NCI-H226 (cell line): ENCODE measurements at regions not wholly inside any gene's neighbourhood (a gene's known extent, or its start where the extent isn't known, plus 50 kb on each side); places are given as distances from the start of the nearest gene placed in this dataset.
"Not testable (repeated sequence)": the region's sequence is repeated elsewhere in the genome, so short reads cannot be mapped to it uniquely, and the experiment has no call there.

Experiments
- DNase-seq: peaks from one replicate; pipeline ENCODE4 v3.0.0-alpha.2; 2015

DNA sequence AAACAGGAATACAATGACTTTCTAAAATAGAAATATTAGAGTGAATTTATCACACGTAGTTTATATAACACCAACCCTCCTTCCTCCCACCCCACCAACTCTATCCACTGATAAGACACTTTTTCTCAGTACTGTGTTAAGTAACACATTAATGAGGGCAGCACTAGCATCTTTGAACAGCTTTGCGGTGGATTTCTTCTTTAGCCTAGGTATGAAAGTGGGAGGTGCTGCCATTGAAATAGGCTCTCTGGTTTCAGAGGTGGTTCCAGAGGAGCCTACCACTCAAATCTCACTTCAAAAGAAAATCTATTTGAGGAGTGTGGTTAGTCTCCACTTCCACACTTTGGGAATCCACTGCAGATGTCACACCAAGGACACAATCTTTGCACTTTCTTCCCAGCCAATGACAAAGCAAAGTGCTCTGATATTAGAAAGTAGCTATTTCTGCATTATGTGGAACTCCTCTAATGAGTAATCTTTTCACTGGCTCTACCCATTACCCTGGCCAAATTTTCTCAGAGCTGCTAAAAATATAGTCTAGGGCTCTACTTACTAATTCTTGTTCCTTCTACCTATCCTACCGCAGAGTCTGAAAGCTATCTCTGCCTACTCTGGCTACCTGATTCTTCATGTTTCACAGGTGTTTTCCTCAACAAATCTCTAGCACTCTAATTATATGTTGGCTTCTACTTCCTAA lies 1667.8 kb downstream of the MRPL39 start:
- DNase-seq: no peak

DNA sequence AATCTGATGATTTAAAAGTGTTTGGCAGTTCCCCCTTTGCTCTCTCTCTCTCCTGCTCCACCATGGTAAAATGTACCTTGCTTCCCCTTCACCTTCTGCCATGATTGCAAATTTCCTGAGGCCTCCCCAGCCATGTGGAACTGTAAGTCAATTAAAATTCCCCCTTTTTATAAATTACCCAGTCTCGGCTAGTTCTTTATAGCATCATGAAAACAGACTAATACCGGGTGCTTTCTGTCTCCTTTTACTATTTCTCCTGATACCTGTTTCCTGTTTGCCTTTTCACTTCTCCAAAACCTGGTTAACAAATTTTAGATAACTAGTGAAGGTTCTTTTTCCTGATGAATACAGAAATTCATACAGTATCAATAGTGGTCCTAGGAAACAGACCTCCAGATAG lies 1670.3 kb downstream of the MRPL39 start:
- no peak for DNase-seq

DNA sequence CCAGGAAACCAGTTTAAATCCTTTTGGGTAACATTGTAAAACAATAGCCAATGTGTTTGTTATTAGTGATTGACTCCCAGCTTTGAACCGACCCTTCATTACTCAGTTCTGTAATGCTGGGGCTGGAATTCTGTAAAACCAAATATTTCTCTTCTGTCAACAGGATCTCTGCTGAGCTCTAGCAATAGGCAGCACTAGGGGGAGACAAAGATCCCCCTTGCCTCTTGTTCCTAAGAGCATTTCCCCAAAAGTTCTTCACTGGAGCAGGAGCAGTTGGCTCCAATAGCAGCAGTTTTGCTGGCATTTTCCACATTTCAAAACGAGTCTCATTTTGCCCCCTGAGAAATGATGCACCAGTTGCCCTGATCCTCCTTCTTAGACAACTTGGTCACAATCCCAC lies 1671.1 kb downstream of the MRPL39 start:
- DNase-seq: no peak

DNA sequence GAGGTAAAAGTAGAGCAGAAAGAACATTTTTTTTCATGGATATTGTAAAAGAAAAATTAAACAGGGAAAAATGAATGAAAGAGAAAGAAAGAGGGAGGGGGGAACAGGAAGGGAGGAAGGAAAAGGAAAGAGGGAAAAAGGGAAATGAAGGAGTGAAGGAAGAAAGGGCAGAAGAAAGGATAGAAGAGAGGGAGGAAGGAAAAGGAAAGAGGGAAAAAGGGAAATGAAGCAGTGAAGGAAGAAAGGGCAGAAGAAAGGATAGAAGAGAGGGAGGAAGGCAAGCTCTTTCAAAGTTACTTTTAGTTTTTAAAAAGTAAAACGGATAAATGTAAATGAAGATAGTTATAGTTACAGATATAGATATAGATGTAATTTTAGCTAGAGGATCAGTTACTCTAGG lies 1676.7 kb downstream of the MRPL39 start:
- DNase-seq: no peak

DNA sequence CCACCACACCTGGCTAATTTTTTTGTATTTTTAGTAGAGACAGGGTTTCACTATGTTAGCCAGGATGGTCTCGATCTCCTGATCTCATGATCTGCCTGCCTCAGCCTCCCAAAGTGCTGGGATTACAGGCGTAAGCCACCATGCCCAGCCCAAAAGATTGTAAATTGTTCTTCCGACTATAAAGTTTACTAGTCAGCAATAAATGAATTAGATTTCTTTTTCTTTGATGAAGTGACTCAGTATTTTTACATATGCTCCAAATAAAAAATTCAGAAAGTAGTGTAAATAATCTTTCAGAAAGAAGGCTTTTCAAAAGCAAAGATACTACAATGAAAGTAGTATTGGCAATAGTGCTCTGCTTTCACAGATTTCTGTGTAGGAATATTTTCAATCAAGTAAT lies 1680.9 kb downstream of the MRPL39 start:
- not testable (repeated sequence) for DNase-seq

DNA sequence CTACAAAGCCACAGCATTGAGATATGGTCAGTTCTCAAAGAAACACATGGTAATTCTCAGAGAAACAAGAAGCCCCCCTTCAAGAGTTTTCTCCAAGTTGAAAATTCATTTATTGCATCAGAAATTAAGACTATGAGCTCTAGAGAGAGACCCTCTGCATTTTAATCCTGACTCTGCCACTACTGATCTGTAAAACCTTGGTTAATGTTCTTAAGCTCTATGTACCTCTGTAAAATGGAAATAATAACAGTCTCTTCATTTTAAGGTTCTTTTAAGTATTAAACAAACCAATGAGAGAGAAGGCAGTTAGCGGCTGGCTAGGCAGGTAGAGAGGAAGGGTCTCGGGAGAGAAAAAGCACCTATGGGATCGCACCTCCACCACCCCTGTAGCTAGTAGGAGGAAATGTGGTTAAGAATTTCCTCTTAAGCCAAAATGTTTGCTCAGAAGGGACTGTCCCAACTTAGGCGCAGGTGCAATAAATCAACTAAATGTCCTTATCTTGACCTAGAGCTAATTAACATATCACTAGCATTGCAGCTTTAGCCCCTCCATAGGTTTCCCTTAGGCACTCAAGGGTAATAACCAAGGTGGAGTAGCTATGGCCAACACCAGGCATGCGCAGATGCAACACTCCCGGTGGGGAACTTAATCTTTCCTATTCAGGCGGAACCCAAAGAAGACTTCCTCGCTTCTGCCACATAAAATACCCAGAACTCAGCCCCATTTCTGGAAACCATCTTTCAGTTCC lies 1685.4 kb downstream of the MRPL39 start:
- DNase-seq: no peak

DNA sequence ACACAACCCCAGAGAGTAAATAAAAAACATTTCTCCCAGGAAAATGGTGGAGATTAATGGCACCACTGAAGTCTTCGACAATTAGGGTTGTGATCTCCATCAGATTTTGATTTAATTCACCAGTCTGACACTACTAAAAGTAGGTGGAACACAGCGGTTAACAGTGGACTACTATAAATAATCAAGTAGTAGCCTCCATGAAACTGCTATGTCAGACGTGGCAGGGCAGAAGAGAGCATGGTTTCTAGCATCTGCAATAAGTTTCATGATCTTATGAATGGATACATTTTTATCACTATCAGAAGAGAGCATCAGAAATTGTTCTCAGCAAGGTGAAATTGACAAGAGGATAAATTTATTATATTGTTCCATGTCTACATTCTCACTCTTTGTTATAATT lies 1706.6 kb downstream of the MRPL39 start:
- DNase-seq: no peak

DNA sequence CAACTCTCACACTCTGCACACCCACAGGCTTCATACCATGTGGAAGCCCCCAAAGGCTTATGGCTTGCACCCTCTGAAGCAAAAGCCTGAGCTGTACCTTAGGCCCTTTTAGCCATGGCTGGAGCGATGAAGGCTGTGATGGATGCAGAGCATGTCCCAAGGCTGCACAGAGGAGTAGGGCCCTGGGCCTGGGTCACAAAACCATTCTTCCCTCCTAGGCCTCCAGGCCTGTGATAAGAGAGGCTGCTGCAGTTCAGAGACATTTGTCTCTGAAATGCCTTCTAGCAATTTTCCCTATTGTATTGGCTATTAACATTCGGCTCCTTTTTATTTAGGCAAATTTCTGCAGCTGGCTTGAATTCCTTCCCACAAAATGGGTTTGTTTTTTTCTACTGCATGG lies 1707.7 kb downstream of the MRPL39 start:
- DNase-seq: no peak

DNA sequence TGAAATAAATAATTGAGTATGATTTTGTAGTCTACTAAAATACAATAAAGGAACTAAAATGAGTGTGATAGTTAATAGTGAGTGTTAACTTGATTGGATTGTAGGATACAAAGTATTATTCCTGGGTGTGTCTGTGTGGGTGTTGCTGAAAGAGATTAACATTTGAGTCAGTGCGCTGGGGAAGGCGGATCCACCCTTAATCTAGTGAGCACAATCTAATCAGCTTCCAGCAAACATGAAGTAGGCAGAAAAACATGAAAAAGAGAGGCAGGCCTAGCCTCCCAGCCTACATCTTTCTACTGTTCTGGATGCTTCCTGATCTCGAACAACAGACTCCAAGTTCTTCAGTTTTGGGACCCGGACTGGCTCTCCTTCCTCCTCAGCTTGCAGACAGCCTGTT lies 1716.6 kb downstream of the MRPL39 start:
- peak; percentile 20 for DNase-seq

DNA sequence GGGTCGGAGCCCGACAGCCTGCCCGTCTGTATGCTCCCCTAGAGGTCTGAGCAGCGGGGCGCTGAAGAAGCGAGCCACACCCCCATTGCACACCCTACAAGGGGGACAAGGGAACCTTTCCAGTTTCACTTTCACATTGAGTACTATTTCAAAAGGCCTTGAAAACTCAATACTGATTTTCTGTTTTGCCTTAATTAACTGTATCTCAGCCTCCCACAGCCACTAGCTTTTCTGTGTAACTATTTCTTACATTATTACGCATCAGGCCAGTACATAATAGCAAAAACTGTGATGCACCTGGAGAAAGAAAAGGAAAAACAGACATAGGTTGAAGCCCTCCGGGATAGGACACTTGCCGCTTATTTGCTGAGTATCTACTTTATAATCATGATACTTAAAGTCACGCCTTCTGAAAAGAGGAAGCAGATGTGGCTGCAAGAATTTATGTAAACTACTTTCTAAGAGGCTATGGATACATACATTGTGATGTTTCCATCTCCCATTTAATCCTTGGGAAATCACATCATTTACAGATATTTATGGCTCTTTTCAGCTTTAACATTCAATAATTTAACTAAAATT lies 1719.5 kb downstream of the MRPL39 start:
- no peak for DNase-seq

DNA sequence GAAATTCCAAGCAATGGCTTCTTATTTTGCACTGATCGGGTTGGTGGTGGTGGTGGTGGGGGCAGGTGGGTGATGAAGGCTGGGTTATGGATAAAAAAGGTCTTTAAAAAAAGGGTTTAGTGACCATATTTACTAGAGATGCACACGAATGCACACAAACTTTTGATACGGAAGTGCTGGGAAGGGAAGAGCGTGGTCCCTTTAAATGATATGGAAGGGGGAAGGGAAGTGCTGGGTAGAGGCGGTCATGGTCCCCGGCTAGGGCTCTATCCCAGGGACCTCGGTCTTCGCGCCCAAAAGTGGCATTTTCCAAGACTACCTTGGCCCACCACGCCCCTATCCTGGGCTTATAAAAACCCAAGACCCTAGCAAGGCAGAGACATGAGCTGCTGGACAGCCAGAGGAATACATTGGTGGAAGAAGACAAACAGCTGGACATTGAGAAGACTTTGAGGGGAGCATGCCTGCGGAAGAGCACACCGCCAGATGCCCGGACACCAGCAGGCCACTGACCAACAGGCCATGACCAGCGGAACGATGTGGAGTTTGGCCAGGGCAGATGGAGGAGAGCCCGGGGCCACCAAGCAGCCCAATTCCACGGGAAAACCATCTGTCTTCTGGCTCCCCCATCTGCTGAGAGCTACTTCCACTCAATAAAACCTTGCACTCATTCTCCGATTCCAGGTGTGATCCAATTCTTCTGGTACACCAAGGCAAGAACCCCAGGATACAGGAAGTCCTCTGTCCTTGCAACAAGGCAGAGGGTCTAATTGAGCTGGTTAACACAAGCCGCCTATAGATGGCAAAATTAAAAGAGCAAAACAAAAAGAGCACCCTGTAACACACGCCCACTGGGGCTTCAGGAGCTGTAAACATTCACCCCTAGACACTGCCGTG lies 1720.2 kb downstream of the MRPL39 start:
- DNase-seq: no peak

DNA sequence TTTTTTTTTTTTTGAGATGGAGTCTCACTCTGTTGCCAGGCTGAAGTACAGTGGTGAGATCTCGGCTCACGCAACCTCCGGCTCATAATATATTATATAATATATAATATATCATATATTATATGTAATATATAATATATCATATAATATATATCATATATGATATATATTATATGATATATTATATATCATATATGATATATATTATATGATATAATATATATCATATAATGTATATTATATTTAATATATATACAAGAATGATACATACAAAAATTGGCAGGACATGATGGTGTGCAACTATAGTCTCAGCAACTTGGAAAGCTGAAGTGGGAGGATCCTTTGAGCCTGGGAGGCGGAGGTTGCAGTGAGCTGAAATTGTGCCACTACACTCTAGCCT lies 1725.5 kb downstream of the MRPL39 start:
- DNase-seq: no peak

DNA sequence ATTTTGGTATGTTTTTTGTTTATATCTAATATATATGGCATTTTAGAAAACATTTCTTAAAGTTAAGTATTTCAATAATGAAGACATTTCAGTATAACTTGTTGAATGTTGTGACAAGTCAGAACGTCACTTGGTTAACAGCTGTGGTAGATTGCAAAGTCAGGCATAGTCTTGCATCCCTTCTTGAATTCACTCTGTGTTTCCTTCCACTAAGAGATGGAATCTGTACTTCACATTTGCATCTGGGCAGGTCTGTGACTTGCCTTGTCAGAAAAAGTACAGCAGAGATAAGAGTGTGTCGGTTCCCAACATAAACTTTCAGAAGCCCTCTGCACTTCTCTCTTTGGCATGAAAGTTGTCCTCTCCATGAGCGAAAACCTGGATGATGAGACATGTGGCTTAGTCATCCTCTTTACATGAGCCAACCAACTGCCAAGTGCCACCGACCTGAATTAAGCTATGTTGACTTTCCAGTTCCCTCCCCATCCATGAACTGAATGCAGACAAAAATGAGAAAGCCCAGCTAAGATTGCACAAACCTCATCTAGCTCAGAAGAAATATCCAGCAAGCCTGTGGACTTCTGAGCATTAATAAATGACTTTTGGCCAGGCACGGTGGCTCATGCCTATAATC lies 1730.2 kb downstream of the MRPL39 start:
- DNase-seq: no peak

DNA sequence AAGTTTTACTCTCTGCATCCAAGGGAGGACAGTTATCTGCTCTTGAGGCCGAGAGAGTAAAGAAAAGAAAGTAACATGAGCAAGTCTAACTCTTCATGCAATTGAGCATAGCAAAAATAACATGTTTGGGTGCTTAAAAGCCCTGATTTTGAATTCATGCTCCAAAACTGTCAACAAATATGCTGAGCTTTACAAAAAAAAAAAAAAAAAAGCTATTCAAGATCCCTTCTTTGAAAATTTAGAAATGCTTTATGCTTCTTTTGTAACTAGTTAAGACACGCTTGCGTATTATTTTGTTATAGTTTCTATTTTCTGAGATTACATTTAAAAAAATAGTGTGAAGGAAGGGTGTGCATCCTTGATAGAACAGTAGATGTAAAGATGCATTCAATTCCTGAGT lies 1733.0 kb downstream of the MRPL39 start:
- DNase-seq: no peak

DNA sequence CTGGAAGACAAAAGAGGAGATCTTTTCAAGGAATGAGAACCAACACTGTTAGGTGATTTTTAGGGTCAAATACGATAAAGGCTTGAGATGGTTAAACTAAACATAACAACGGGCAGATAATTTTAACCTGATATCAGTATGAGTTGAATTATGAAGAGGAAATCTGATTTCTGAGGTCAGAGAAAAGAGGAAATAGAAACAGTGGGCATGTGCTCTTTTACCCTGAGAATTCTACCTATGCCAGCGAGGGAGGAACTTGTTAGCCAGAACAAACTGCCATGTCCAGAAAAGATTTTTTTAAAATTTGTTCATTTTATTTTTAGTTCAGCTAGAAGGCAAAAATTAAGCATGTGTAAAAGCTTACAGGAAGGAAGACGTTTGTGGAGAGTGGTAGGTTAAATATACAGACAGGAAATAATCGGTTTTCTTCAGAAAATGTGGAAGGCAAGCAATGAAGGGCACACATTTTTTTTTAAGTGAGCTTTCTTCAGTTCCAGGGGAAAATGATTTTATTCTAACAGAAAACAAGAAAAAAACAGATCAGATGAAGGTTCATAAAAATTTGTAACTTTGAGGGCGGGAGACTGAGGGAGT lies 1745.3 kb downstream of the MRPL39 start:
- DNase-seq: no peak

DNA sequence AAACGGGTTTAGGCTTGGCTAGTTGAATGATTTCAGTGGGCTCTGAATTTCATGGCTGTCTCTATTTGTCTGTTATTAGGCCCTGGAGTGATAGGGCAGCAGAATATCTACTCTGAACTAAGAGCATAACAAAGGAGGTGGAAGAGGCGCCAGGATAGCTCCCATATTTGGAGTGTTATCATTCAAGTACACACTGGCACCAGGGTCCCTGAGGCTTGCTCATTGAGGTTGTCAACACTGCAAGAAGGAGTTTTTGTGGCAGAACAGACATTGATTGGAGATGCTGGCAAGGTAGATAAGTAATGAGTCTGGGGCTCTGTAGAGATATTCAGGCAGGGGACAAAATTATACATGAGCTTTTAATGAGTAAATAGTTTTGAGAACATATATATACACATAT lies 1748.4 kb downstream of the MRPL39 start:
- DNase-seq: no peak

DNA sequence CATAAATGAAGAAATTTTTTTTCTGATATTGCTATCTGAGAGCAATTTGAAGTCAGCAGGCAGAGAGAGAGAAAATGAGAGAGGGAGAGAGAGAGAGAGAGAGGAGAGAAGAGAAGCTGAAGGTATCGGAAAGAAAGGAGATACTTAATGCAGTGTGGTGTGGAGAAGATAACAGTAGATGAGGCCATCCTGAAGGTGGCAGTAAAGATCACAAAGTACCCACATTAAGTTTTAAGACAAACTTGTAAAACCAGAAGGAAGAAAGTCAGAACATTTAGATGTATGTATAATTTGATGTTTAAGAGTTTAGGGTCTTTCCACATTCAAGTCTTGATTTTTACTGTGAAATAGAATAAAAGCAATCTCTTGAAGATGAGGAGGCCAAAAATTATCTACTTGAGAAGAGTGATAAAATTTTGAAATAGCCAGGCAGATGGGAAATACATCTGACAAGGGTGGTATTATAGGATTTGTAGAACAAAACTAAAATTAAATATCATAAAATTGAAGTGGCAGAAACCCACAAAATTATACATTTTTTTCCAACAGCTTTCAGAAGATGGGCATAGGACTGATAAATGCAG lies 1753.4 kb downstream of the MRPL39 start:
- DNase-seq: no peak

DNA sequence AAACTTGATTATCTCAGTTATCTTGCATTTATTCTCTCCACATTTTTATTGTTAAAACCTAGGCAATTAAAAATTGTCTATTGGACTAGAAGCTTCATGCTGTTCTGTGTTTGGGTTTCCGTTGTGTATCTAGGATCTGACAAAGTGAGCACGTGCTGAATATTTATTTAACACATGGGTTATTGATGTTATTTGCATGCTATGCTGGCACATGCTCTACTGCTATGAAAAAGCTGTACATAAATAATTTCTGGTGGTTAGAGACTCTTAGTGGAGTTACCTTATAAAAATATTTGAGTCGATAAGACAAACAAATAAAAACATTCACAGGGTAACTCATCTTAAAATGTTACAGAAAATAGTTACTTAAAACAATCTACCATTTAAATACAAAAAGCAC lies 1769.7 kb downstream of the MRPL39 start:
- no peak for DNase-seq

DNA sequence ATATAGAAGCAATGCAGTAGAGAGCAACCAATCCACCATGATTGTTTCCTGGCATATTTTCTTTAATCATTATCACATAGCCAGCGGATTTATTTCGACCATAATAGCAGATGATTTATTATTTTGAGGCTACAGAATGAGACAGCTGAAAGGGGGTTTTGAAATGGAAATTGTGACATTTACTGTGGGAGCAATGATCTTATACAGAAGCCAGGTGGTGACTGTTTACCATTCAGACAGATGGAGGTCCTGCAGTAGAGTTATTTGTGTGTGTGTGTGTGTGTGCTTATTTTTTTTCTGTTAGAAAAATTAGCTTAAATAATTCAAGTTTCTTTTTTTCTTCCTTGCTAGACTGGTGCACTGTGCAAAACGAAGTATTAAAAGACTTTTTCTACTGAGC lies 1784.5 kb downstream of the MRPL39 start:
- DNase-seq: no peak

DNA sequence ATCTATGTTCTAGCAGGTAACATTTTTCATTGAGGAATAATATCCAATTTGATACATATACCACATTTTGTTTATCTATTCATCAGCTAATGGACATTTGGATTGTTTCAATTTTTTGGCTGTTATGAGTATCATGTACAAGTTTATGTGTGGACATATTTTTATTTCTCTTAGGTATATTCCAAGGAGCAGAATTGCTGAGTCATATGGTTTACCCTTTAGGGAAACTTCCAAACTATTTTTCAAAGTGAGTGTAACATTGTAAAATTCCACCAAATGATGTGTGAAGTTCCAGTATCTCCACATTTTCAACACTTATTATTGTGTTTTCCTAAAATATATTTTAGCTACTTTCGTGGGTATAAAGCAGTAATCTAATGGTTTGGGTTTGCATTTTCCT lies 1789.9 kb downstream of the MRPL39 start:
- DNase-seq: no peak

DNA sequence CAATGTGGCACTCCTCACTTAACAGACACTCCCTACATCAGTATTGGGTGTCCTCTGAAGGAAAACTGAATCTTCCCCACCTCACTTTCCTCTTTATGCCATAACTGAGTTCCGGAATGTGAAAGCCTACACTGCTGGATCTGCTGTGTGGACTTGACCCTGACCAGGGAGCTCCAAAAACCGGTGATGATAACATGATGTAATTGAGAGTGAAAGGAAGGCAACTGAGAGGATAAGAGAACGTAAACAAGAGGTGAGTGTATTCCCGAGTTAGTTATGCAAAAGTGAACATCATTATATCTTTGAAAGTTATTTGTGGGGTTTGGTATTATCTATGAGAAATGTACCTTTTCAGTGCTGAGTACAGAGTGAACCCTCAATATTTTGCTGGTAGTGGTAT lies 1794.8 kb downstream of the MRPL39 start:
- no peak for DNase-seq

DNA sequence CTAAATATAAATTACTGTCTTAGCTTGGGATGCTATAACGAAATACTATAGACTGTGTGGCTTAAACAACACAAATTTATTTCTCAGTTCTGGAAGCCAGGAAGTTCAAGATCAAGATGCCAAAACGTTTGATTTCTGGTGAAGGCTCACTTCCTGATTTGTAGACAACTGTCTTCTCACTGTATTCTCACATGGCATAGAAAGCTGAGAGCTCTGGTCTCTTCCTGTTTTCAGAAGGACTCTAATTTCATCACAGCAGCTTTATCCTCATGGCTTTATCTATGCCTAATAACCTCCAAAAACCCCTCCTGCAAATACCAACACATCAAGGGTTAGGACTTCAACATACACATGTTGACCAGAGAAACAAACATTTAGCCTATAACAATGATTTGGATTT lies 1795.5 kb downstream of the MRPL39 start:
- DNase-seq: no peak
